ENCODE measurements at regions not wholly inside any gene's neighbourhood (a gene's known extent, or its start where the extent isn't known, plus 50 kb on each side); places are given as distances from the start of the nearest gene placed in this dataset.
"Not testable (repeated sequence)": the region's sequence is repeated elsewhere in the genome, so short reads cannot be mapped to it uniquely, and the experiment has no call there.

DNA sequence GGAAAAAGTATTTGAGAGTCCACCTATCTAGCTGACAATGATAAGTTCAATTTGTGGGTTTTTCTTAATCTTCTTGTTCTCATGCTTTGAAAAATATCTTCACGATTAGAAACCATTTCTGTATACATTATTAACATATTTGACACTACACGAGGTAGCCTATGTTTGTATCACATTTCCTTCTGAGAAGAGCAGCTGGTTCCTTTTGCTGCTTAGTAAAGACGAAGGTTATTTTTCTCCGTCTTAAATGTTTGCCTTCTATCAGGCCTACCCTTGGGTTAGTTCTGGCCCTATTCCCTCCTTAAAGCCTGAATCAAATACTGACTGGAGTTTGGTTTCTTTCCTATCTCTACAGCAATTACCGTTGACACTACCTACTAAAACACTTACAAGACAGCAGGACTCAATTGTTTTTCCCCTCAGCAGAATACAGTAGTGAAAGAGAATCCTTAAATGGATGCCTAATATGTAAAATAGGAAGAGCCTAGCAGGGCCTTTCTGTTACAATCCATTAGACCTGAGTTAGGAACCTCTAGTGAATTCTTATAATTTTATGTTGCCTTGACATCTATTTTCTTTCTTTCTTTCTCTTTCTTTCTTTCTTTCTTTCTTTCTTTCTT lies 790.4 kb downstream of the EPHA4 start:
- in situ Hi-C loops (cut with HindIII; ENCODE audit: low sequenced_read_pairs): no loop called here

DNA sequence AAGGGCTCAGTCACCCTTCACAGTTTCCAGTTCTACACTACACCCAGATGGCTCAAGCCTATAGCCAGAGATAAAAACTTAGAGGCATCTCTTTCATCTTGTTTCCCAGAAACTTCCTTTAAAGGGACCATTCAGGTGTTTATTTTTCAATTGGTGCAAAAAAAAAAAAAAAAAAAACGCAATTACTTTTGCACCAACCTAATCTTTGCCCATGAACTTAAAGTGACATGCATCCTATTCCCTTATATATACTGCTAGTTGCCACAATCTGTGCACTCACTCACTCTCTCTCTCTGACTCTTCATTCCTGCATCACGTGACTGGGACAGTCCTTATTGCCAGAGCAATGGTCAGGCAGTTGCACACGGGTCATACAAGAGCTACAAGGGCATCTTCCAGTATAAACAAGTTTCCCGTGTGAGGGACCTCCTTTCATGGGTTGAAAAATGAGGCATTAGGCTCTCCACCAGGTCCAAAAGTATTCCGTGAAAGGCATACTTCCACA lies 789.4 kb downstream of the EPHA4 start:
- in situ Hi-C loops (cut with HindIII; ENCODE audit: low sequenced_read_pairs): no loop called here

DNA sequence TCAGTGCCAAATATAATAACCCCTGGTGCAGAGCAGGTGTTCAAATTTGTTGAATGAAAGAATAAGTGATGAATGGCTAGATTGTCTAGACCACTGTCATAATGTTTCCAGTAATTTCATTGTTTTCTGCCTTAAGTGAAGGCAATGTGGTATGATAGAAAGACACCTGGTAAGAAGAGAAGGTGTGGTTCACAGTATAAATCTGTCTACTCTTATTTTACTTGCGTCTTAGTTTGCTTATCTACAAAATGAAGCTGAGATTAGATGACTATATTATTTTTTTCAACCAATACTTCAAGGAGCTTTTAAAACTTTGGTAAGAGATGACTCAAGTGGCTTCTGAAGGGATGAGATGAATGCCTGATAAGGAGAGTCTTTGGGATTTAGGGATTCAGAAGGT lies 788.4 kb downstream of the EPHA4 start:
- in situ Hi-C loops (cut with HindIII; ENCODE audit: low sequenced_read_pairs): no loop called here

DNA sequence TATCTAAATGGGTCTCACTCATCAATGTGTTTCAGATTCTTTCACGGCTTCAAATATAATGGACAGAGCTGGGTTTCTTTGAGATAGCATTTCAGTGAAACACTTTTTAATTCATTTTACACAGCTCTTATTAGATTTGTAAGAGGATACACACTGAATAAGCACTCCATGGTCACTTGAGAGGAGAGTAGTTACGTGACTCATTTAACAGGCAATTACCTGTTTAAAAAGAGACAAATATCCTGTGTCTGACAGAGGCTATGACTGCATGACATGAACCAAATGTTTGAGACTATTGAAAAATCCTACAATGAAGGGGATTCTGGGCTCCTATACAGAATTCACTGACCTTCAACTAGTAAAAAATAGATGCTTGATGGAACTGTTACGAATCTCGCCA lies 786.9 kb downstream of the EPHA4 start:
- in situ Hi-C loops (cut with HindIII; ENCODE audit: low sequenced_read_pairs): no loop called here

DNA sequence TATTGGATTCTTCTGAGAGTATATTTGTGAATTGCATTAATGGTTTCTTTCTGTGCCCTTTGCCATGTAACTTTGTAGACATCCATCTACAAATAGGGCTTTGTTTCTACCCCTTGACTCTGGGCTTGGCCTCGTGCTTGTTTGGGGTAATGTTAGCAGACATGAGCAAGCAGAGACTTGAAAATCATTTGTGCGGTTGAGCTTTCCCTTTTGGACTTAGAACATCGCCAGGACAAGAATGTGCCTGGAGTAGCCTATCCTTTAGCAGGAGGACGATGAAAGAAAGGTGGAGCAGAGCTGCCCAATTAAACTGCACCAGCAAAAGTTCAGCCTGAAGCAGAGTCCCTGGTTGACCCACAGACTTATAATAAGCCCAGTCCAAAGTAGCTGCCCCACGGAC lies 785.9 kb downstream of the EPHA4 start:
- in situ Hi-C loops (cut with HindIII; ENCODE audit: low sequenced_read_pairs): no loop called here

DNA sequence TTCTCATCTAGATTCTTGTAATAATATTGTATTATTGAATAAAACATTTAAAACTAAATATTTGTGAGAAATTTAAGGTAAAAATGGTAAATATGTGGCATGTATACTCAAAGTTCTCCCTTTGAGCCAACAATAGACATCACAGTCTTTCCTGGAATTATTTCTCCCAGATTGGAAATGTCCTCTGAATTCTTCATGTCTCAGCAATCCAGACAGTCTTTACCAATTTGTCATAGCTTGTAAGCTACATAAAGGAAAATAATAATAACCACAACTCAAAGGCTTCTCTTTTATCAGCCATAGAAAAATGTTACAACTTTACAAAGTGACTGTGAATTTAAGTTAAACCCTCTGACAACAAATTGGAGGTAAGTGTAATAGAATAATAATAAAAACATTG lies 784.9 kb downstream of the EPHA4 start:
- in situ Hi-C loops (cut with HindIII; ENCODE audit: low sequenced_read_pairs): no loop called here

DNA sequence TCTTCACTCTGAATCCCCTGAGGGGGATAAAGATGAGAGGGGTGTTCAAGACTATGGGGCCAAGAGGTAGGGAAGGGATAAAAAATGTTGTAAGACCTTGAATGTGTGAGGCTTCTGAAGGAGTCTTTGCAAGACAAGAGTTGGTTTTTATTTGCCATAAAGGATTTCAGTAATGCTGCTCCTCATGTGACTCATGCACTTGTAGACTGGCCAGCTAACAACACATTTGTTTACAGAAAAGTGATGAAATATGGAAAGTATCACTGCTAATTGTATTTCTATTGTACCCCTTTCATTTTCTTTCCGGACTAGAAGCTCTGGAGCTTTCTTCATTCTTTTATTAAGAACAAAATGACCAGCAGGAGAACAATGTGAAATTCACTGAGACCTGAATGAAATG lies 782.1 kb downstream of the EPHA4 start:
- in situ Hi-C loops (cut with HindIII; ENCODE audit: low sequenced_read_pairs): no loop called here

DNA sequence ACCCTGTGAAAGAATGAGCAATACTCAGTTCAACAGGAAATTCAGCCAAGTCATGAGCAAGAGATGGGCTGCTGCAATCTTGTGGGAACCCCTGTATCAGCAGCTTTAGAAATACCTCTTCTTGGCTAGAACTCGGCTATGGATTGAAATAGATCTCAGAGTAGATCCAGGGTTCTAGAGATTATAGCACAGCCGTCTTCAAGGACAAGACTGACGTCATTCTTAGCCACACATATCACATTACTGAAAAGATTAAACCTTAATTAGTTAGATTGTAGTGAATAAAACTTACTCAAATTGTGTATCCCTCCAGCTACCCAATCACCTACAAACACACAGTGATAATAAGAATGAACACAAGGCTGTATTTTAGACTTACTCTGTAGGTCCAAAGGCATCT lies 776.4 kb downstream of the EPHA4 start:
- in situ Hi-C loops (cut with HindIII; ENCODE audit: low sequenced_read_pairs): no loop called here

DNA sequence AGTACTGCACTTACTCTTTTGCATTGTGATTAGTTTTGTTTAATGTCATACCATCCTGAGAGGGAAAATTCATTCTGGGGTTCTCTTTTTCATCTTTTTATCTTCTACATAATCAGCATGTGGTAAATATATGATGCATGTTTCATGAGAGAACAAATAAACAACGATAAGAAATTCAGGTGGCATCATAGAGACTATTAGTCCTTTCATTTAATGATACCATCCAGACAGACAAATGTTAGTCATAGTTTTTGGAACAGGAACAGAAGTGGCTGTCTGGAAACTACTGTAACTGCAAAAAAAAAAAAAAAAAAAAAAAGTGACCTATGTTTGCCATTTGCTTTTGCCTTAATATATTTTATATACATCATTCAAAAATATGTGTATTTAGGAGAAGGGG lies 761.0 kb downstream of the EPHA4 start:
- in situ Hi-C loops (cut with HindIII; ENCODE audit: low sequenced_read_pairs): no loop called here

DNA sequence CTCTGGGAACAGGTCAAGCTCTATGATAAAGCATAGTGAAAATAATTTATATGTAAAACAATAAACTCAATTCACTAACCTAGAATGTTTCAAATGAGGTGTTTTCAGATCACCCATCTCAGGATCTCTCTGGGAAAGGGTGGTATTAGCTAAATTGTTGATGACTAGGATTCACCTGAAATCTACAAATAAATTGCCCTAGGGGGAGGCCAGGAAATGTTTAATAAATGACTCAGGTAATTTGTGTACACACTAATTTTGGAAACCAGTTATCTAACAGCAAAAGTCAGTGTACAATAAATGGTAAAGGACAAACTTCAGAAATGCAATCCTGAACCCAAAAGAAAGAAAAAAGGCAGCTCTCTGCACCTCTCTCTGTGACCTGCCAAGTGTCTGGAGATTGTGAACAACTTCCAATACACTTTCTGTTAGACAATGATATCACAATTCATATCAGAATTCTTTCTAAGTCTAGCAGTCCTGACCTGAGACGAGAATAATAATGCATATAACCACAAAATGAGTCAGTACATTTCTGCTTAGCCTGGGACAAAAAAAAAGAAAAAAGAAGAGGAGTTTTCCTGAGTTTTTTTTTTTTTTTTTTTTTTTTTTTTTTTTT lies 760.0 kb downstream of the EPHA4 start:
- in situ Hi-C loops (cut with HindIII; ENCODE audit: low sequenced_read_pairs): no loop called here

DNA sequence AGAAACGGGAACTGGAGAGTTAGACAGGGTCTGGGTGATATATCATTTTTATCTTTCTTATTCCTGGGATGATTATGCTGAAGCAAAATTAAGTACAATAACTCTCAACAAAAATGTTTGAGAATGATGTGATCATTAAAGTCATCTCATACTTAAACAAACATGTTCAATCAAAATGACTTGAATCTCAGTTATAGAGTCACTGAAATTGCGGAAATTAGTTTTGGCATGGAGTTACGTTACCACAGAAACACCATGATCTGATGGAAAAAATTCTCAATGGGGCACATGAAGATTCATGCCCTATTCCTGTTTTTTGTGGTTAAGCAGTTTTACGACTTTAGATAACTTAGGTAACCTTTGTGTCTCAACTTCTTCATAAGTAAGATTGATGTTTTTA lies 757.7 kb downstream of the EPHA4 start:
- in situ Hi-C loops (cut with HindIII; ENCODE audit: low sequenced_read_pairs): no loop called here

DNA sequence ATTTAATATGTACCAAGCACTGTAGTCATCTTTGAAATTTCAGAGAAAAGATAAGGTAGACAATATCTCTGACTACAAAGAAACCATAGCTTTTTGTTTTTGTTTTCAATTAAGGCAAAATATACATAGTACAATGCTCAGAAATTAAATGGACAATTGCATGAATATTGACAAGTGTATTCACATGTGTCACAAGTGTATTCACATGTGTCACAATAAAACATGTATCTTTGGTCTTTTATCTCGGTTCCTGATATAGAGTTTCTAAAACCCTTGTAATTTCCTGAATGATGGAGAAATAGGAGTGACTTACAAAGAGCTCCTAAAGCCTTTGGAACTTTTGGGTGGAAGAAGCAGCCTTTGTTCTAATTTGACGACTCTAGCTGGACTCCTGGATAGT lies 756.4 kb downstream of the EPHA4 start:
- in situ Hi-C loops (cut with HindIII; ENCODE audit: low sequenced_read_pairs): no loop called here

DNA sequence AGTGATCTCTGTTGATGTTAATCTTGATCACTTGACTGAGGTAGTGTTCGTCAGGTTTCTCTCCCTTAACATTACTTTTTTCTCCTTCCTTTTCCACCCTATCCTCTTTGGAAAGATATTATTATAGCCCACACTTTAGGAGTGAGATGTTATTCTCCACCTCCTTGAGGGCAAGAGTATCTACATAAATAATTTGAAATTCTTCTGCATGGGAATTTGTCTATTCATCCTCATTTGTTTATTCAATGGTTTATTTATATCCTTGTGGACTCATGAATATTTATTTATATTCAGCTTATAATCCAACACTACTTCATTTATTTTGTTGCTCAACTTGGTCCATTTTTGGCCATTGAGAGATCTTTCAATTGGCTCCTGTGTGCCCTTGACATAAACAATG lies 750.4 kb downstream of the EPHA4 start:
- in situ Hi-C loops (cut with HindIII; ENCODE audit: low sequenced_read_pairs): no loop called here

DNA sequence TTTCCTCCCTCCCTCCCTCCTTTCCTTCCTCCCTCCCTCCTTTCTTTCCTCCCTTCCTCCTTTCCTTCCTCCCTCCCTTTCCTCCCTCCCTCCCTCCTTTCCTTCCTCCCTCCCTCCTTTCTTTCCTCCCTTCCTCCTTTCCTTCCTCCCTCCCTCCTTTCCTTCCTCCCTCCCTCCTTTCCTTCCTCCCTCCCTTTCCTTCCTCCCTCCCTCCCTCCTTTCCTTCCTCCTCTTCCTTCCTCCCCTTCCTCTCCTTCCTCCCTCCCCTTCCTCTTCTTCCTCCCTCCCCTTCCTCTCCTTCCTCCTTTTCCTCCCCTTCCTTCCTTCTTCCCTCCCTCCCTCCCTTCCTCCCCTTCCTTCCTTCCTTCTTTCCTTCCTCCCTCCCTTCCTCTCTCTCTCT lies 748.5 kb downstream of the EPHA4 start:
- in situ Hi-C loops (cut with HindIII; ENCODE audit: low sequenced_read_pairs): not testable (repeated sequence)

DNA sequence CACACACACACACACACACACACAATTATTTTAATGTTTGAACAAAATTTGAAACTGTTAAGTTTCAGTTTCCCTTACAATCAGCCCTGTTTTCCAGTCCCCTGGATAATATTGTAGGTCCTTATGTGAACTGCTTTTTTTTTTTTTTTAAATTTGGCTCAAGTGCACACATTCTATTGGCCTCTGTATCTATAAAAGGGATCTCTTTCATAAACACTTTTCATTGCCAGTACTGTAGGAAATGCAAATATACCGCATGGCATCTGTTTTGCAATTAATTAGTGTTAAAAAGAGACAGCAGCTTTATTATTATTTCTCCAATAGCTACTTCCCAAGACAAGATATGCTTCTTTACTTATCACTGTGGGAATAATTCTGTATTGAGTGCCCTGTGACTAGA lies 738.7 kb downstream of the EPHA4 start:
- in situ Hi-C loops (cut with HindIII; ENCODE audit: low sequenced_read_pairs): no loop called here

DNA sequence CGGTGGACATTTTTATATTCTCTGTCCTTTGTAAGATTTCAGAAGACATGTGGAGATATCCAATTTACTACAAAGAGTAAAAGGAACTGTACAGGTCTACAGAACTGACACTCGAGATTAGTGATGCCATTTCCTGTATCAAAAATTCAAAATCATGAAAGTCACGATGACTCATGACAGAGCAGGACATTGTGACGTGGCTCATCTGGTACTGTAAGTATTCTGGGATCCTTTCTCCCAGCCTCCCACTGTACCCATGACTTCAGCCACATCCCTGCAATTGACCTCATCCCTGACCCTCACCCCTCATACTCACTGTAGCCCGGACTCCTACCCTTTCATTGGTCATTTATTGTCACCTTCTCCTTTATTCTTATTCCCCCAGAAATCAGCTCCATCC lies 736.5 kb downstream of the EPHA4 start:
- in situ Hi-C loops (cut with HindIII; ENCODE audit: low sequenced_read_pairs): no loop called here

DNA sequence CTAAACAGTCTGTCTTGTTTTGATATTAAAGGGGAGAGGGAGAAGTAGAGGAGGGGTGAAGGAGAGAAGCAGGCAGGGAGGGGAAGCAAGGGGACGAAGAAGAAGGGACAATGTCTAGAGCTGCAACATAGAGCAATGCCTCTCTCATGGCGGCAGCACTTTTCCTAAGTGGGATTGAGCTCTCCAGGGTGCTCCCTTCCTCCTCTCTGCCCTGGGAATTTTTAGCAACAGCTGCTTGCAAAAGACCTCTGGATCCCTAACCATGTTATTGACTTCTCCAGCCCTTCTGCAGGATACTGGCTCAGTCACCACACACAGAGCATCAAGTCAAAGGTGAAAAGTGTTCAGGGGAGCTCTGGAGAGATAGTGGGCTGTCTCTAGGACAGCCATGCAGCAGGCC lies 734.9 kb downstream of the EPHA4 start:
- in situ Hi-C loops (cut with HindIII; ENCODE audit: low sequenced_read_pairs): no loop called here

DNA sequence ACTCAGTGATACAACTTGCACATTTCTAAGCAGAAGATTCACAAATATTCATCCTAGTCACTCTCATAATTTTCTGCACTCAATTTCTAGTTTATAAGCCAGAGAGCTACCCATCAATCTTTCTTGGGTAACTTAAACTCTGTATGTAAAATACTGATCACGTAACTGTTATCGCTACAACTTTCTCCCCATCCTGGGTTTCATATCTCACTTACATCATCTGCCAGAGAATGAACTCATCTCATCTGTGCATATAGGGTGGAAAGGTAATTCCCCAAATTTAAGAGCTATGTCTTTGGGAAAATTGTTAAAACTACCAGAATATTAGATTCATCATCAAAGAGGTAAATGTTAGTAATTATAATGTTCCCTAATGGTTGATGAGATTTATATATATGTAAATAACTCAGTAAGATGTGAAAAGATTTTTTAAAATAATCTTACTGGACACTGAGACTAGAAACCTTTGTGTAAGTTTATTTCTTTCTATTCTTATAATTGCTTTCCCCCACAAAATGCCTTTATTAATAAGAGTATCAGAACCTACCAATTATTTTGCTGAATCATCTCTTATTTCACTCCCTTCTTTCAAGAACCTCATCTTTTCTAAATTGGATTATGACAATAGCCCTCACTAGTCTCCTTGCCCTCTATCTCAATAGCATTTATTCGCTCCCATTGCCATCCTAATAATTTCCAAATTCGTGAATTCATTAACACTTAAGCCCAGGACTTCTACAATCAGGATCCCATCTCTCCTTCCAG lies 729.0 kb downstream of the EPHA4 start:
- in situ Hi-C loops (cut with HindIII; ENCODE audit: low sequenced_read_pairs): no loop called here

DNA sequence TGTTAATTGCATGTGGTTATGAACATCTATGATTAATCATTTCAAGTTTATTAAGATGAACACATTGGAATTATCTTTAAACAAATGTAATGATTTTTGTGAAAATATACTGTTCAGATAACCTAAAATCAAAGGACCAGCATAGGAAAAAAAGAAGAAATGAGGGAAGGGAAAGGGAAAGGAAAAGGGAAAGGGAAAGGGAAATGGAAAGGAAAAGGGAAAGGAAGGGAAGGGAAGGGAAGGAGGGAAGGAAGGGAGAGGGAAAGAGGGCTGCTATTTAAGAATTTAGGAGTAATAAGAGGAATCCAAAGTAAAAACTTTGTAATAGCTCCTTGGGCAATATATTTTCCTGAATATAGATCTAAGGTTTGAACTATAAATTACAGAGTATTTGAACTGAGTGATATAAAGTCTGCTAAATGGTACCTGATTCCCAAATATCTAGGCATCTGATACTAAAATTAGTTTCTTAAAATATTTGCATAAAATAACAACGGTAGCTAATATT lies 726.3 kb downstream of the EPHA4 start:
- in situ Hi-C loops (cut with HindIII; ENCODE audit: low sequenced_read_pairs): no loop called here

DNA sequence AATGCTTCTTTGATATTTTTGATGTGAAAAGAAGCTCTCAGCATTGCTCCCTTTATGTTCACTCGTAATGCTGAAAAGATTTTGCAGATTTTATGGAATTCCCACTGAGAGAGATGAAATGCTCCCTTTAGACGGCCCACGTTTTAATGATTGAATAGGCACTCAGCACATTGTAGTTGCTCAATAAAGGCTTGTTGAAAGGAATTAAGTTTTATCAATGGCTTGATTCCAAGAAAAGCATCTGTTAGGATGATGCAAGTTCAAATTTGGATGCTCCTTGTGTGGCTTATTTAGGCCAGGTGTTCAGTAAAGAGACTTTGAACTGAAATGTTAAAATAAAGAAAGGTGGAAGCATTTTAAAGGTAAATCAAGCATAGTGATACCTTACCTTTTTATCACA lies 725.1 kb downstream of the EPHA4 start:
- in situ Hi-C loops (cut with HindIII; ENCODE audit: low sequenced_read_pairs): no loop called here

DNA sequence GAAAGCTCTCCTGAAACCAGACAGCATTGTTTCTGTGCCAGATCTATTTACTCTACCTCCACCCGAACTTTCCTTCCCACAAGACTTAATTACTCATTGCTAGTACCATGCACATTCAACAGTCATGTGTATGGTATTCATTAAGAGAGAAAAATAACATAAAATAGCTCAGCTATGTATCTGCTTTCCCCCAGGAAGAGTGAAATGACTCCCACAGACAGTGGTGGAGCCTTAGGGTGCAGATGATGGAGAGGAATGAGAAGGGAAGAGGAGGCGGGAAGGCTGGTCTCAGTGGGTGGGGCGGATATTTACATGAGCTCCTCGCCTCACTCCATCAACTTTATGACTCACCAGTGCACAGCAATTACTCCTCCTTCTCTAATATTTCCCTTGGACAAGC lies 724.5 kb downstream of the EPHA4 start:
- in situ Hi-C loops (cut with HindIII; ENCODE audit: low sequenced_read_pairs): no loop called here

DNA sequence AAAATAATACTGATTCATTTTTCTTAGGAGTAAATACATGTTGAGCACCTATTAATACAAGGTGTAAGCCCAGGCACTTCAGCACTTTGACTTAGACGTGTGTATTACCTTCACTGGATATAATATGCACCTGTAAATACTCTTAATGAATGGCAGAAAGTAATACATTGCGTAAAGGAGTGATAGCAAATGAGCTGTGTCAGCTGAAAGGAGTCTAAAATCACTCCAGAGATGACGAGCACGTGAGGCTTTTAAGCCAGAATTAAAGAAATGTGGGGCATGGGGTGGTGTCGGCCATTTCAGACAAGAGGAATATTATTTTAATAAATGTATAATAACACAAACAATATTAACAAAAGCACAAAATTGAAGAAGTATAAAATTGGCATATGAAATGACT lies 722.7 kb downstream of the EPHA4 start:
- in situ Hi-C loops (cut with HindIII; ENCODE audit: low sequenced_read_pairs): no loop called here

Data from DLD1 (cell line).